GM12864 (cell line): ENCODE measurements at regions not wholly inside any gene's neighbourhood (a gene's known extent, or its start where the extent isn't known, plus 50 kb on each side); places are given as distances from the start of the nearest gene placed in this dataset.

Experiments used
- DNase-seq: peaks from one replicate; pipeline ENCODE4 v3.0.0-alpha.2; 2011; ENCODE audit warnings: low read depth
- H3K4me3 ChIP-seq: 2 replicates; pipeline ENCODE4 v1.5.1; 2011; ENCODE audit warnings: mild to moderate bottlenecking, low read depth, low read length, control low read depth
- TF ChIP-seq, protein P1 (sequence below): IDR thresholded peaks from 2 replicates; pipeline ENCODE4 v1.5.1; 2011; ENCODE audit warnings: low read depth, mild to moderate bottlenecking, moderate library complexity, low read length, control low read depth, inconsistent platforms; ENCODE audit errors: missing control alignments

DNA sequence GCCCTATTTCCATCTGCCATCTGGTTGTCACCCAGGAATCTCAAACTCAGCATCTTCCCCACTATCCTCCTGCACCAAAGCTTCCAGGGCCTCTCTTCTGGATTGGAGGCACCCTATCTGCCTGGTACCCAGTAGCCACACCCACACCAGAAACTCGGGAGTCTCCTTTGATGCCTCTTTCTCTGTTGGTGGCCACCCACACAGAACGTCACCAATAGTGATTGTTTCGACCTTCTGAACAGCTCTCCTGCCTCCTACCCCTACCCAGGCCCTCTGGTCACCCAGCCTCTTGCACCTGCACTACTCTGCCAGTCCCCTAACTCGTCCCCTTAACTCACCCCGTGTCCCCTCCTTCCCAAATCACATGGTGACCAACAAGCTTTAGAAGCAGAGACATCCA lies 95.0 kb downstream of the IRF2BPL start:
- DNase-seq: no peak
- TF ChIP-seq, protein P1, sequence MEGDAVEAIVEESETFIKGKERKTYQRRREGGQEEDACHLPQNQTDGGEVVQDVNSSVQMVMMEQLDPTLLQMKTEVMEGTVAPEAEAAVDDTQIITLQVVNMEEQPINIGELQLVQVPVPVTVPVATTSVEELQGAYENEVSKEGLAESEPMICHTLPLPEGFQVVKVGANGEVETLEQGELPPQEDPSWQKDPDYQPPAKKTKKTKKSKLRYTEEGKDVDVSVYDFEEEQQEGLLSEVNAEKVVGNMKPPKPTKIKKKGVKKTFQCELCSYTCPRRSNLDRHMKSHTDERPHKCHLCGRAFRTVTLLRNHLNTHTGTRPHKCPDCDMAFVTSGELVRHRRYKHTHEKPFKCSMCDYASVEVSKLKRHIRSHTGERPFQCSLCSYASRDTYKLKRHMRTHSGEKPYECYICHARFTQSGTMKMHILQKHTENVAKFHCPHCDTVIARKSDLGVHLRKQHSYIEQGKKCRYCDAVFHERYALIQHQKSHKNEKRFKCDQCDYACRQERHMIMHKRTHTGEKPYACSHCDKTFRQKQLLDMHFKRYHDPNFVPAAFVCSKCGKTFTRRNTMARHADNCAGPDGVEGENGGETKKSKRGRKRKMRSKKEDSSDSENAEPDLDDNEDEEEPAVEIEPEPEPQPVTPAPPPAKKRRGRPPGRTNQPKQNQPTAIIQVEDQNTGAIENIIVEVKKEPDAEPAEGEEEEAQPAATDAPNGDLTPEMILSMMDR: no peak
- no peak overlapping the region for H3K4me3 ChIP-seq

DNA sequence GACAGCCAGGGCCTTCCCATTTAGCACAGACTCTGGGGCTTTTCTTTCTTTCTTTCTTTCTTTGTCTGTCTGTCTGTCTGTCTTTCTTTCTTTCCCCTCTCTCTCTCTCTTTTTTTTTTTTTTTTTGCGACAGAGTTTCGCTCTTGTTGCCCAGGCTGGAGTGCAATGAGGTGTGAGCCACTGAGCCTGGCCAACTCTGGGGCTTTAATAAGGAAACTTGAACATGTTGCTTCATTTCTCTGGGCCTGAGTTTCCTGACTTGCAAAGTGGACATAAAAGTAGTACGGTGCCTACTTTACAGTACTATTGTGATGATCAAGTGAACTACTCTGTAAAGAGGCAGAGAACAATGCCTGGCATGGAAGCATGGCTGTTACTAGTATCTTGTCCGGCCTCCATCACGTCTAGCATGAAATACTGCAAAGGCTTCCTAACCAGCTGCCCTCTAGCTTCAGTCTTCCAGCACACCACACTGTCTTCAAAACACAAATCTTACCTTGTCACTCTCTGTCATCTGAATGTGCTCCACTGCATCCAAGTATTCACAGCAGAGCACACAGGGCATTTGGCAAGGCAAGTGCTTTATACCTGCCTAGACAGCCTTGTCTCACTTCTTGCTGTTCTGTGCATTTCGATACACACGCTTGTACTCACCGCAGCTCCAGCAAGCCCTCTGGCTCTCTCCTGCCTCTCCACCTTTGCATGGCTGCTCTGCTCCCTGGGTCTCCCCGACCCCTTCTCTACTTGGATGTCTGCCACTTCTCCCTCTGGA lies 96.7 kb downstream of the IRF2BPL start:
- DNase-seq: no peak
- H3K4me3 ChIP-seq: no peak overlapping the region
- TF ChIP-seq, protein P1: no peak

DNA sequence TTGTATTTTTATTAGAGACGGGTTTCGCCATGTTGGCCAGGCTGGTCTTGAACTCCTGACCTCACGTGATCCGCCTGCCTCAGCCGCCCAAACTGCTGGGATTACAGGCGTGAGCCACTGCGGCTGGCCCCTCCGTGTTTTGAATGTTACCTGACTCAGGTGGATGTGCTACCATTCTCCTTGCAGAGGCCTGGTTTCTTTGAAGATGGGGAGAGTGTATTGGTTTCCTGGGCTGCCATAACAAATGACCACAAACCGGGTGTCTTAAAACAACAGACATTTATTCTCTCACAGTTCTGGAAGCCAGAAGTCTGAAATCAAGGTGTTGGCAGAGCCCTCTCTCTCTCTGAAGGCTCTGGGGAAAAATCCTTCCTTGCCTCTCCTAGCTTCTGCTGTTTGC lies 98.0 kb downstream of the IRF2BPL start:
- H3K4me3 ChIP-seq: no peak overlapping the region
- no peak for DNase-seq
- TF ChIP-seq, protein P1: no peak

DNA sequence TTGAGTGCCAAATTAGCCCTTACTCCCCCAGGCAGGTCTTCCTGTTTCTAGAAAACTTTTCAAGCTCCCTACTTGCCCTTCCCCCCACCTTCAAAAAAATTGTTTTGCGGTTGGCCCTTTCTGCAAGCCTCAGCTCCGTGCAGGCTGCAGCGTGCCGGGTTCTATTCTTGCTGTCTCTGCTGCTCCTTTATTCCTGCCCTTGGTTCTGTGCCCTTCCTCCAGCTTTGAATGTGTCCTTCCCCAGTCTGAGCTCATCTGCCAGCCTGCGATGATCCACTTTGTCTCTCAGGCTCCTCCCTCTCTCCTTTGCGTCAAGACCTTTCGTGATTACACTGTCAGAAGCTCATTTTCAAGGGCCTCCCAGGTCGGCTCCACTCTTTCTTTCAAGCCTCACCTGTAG lies 98.6 kb downstream of the IRF2BPL start:
- H3K4me3 ChIP-seq: no peak overlapping the region
- TF ChIP-seq, protein P1: no peak
- DNase-seq: no peak

DNA sequence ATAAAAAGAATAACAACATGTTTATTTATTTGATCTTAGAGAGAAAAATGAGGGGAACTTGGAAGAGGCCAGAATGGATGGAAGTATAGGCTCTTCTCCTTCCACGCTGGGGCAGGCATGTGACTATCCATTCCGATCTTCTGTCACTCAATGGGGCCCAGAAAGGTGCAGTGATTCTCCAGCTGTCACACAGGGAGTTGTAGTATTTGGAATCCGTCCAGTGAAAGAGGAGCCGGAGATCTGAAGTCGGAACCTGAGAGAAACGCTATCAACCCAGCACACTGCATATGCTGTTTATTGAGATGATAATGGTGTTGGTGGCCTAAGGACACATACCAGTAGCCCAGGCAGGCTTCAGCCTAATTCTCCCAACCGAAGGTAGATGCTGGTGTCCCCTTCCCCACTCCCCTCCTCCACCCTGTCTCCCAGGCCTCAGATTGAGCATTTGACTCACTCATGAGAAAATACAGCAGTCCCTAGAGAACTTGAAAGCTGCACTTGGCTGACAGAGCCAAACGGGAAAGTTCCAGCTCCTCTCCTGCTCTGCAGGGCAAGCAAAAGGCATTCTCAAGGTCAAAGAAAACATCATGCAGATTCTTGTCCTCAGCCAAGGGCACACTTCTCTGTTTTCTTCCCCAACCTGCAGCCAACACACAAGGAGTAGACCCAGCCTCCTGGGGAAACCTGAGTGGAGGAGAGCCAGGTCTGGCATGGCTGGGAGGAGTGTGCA lies 100.4 kb downstream of the IRF2BPL start:
- no peak overlapping the region for H3K4me3 ChIP-seq
- TF ChIP-seq, protein P1: no peak
- no peak for DNase-seq

DNA sequence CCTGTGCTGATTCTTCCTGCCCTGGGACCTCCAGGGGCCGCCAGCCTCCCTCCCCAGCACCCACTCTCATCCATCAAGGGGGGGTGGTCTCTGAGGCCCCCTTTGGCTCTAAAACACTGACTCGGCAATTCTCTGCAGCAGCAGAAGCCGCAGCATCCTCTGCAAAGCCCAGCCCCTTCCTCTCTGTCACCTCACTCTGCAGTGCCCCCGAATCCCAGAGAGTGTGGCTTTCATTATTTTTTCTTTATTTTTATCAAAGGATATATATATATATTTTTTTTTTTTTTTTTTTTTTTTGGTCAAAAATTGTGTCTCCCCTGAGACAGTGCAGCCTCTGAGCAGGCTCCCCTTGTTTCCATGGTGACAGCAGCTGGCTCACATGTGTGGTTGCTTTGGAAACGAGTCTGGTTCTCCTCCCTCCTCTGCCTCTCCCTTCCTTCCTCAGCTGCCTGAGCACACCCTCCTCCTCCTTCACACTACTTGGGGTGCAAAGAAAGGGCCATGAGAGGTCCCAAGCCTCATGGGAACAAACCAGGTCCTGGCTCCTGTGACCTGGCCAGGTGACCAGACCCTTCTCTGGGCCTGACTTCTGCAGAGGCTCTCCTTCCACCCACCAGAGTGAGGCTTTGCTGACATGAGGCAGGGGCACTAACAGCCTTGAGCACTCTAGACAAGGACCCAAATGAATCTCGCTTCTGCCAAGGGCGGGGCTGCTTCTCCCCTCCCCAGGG lies 100.5 kb downstream of the LRRC74A start:
- TF ChIP-seq, protein P1: no peak
- H3K4me3 ChIP-seq: no peak overlapping the region
- DNase-seq: no peak
